ENCODE measurements at regions not wholly inside any gene's neighbourhood (a gene's known extent, or its start where the extent isn't known, plus 50 kb on each side); places are given as distances from the start of the nearest gene placed in this dataset.

- no peak for TF ChIP-seq CTCF (optimal IDR thresholded peaks at IDR 0.05 in 1 of 3, IDR thresholded peaks at IDR 0.05 in 1 of 3, conservative IDR thresholded peaks at IDR 0.05 in 1 of 3; ENCODE audit: extremely low read depth in 1 of 3, insufficient read depth in 2 of 3, low read length in 3 of 3)
- TF ChIP-seq EZH2 (IDR thresholded peaks at IDR 0.05; ENCODE audit: low read length), result no peak
Measured at GRCh38 chr2:234752966-234753365, 198.9 kb upstream of the SH3BP4 start.

Data from keratinocyte (primary cell).